COLO668 (cell line): ENCODE measurements at regions not wholly inside any gene's neighbourhood (a gene's known extent, or its start where the extent isn't known, plus 50 kb on each side); places are given as distances from the start of the nearest gene placed in this dataset.

Source experiments
- DNase-seq: peaks from one replicate; lab custom pipeline; 2025; ENCODE audit not compliant: unreplicated experiment; lab: John Stamatoyannopoulos, UW

GRCh38 chr22:47380692-47381091, 618.2 kb downstream of the TBC1D22A start:
- DNase-seq: no peak

DNA sequence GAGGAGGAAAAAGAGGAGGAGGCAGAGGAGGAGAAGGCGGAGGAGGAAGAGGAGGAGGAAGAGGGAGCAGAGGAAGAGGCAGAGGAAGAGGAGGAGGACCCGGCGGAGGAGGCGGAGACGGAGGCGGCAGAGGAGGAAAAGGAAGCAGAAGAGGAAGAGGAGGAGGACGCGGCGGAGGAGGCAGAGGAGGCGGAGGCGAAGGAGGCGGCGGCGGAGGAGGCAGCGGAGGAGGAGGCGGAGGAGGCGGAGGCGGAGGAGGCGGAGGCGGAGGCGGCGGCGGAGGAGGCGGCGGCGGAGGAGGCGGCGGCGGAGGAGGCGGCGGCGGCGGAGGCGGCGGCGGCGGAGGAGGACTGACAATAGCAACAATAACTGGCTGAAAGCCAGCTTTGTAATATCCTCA, 616.6 kb downstream of the TBC1D22A start:
- DNase-seq: no peak

GRCh38 chr22:47377926-47378560, 615.6 kb downstream of the TBC1D22A start:
- no peak for DNase-seq

DNA sequence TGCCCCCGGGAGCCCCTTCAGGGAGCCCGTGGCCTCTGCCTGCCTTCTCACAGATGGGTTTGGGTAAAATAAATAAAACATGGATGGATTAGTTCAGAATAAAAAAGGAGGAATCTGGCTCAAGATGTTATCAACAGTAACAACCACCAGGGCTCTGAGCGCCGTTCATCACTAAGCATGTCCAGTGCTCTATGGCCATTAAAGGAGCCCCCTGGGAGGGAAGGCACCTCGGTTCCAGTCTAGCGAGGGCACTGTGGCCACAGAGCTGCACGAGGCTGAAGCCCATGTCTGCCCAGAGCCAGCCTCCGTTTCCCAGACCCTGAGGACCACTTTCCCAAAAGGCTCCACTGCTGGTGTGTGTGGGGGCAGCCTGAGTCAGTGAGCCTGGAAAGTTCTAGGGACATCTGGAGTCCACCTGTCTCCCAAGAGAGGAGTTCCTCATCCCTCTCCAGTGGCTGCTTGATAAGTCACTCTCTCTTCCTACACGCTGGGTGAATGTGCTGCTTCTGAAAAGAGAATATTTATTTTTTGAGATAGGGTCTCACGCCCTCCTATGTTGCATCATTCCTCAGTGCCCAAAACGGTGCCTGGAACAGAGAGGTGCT, 614.6 kb downstream of the TBC1D22A start:
- no peak for DNase-seq

DNA sequence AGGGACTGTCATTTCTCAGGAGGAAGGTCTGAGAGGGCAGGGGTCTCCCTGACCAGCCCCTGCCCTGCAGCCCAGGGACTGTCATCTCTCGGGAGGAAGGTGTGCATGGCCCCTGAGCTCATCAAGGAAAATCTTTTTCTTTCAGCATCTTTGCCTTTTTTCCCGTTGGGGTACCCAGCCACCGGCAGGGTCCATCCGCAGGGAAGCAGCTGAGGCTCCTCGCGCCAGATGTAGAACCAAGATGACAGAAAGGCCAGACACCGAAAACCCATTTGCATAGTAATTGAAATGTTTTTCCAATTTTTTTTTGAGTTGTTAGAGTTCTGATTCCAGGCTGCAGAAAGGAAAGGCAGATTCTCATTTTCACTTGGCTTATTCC, 613.9 kb downstream of the TBC1D22A start:
- no peak for DNase-seq

- DNase-seq: no peak
These were observed 613.3 kb downstream of the TBC1D22A start for GRCh38 chr22:47375621-47376321.

DNA sequence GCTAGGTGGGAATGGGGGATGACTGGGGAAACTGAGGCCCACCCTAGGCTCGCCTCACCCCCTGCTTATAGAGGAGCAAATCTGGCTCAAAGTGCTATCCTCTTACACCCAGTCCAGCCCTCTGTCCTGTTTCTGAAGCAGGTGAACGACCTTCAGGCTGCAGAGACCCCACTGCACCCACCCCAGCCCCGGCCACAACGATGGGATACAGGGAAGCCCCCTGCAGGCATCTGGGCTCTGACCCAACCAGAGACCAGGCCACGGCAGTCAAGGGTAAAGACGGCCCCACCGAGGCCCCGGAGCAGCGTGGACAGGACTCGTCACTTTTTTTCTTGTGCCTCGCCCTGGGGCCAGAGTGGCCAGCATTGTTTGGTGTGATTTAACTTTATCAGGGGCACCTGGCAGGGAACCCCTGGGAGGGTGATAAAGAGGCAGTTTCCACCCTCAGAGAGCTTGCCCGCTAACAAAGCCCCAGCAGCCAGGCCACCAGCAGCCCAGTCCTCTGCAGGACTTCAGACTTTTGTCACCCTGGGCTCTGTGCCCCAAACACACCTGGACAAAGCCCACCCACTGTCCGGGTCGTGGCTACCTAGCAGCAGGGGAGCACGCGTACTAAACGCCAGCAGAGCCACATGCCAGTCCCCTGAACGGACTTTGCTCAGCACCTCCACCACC, 612.6 kb downstream of the TBC1D22A start:
- DNase-seq: no peak

DNA sequence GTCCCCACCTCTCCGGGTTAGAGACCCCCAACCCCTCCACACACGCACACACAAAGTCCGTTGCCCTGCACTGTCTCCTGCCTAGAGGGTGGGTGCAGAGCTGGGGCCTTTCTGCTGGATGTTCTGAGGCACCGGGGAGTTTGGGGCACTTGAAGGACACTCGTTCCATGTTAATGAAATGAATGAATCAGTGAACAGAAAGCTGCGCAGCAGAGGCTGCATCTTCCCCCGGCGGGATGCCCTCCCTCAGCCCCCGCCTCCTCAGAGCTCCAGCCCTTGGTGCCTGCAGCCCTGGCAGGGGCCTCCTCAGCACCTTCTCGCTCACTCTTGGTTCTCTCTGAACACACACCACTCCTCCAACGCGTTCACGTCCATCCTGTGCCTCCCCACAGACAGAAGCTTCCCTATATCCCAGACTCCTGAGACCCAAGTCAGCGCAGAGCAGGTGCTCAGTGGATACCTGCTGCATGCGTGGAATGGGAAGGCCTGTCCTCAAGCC, 611.9 kb downstream of the TBC1D22A start:
- no peak for DNase-seq

GRCh38 chr22:47373648-47374272, 611.3 kb downstream of the TBC1D22A start:
- DNase-seq: no peak

DNA sequence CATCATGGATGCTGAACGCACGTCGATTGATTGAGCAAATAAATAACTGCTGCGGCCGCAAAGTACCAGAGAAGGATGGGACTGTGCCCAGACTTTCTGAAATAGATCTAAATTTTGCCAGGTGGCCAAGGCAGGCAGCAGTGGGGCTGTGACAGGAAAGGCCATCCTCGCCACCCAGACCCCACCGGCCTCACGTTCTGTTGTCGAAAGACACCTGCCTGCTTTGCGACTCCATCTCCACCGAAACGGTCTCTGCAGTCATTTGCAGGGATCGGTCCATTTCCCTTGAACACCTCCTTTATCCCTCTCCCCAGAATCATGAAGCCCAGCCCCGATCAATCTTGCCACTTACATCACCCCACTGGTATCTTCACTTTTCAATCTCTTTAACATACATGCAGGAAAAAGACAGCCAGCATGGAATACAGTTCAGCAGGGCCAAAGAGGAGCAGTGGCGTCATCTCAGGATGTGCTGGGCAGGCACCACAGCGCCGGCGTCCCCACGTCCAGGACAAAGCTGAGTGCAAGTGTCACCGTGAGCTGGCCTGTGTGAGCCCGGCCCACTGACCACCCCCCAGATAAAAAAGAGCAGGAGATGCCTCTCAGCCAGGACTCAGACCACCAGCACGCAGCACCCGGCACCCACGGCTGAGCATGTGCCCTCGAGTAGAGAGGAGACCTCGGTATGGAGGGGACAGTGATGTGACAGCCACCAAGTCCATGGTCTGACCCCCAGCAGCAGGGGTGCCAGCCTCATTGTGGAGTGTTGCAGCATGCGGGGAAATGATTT, 610.3 kb downstream of the TBC1D22A start:
- DNase-seq: no peak

GRCh38 chr22:47372111-47372581, 609.7 kb downstream of the TBC1D22A start:
- no peak for DNase-seq

DNA sequence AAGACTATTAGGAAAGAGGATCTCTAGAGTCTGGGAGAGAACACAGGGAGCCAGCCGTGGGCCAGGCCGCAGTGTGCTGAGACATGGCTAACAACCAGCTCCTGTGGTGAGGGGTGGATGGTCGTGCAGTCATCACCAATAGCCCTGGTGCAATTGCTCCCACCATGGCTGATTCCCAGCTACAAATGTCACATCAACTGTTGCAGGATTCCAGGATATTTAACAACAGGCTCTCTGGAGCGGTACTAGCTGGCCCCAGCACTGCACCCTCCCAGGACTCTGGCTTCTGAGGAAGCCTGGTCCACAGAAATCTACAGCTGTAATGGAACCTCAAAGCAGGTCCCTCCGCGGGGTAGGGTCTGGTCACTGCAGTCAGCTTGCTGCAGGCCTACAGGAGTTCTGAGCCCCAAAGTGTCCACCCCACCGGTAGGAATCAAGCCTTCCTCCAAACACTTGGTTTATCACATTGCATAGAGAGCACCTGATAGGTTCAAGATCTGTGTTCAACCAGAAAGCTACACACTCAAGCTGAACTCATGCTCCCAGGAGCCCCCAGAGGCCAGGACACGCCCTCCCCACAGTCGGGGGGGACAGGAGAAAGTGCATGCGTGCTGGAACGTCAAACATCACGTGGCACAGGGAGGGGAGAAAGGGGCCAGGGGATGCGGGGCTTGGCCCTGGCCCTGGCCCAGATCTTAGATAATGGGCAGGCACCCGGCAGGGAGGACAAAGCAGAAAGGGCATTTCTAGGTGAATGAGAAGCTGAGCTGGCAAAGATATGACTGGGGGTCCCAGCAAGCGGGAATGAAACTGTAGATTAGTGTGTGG, 609.0 kb downstream of the TBC1D22A start:
- DNase-seq: no peak

GRCh38 chr22:47370448-47371262, 608.2 kb downstream of the TBC1D22A start:
- DNase-seq: peak; percentile 15

DNA sequence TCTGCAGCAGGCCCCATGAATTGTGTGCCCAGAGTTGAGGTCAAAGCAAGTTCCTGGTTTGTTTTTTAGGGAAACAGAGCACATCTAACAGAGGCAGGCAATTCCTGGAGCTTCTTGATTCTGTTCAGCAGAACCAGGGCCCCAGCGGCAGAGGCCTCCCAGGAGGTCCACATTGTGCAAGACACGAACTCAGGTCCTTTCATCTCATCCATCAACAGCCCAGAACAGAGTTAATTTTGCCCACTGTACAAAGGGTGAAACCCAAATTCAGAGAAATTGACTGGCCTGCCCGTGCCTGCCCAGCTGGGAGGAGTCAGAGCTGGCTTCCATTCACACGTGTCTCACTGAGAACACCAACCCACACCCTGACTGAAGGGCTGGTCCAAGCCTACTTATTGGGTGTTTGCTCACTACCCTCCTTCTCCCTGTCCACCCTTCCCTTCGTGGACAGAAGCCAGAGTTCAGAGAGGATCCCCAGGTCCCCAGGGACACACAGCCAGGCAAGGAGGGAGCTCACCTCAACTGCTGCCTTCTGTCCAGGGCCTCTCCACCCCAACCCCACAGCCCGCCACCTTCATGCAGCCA, 607.1 kb downstream of the TBC1D22A start:
- no peak for DNase-seq

DNA sequence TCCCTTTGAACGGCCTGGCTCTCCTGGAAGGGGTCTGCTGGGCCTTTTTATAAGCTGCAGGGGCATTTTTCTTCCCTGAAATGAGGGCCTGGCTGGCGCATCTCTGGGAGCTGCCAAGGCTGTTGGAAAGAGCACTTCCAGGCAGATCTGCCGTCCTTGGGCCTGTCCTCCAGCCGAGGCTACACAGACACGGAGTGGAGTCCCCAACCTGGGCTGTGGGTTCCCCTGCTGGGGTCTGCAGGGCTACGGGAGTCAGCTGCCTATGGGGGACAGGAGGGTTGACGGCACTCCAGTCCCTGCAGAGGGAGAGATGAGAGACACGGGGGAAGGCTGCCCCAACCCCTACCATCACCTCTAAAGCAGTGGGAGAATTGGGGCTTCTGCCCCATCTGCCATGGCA, 606.6 kb downstream of the TBC1D22A start:
- no peak for DNase-seq

DNA sequence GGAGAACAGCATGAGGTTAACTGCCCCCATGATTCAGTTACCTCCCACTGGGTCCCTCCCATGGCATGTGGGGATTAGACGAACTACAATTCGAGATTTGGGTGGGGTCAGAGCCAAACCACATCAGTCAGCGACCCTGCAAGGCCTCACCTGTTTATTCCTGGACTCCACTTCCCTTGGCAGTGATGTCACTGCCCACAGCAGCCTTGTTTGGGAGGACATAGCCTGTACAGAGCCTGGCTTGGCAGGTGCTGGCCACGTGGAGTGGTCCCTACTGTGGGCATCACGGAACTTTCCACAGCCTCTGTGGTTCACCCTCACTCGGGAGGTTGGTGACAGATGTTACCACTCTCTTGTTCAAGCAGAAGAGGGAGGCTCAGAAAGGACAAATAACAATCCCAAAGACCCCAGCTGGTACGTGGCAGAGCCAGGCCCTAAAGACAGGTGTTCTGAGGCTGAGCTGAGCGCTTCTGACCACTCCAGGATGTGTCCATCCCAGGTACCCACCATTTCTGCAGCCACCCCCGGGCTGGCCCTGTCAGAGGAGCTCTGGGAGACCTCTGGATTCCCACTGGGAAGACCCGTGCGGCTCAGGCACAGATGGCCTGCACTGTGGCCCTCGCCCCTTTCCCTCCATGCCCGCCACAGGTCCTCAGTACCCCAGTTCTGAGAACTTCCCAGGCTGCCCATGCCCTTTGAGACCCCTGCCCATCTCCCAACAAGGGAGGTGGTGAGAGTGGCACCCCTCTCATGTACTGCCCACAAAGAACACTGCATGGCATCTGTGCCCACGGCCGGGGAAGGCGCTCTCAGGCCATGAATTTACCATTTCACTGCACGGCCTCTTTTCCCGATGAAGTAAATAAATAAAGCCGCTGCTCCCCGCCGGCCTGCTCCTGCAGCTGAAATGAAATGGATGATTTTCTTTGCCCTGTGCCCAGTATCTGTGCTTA, 605.8 kb downstream of the TBC1D22A start:
- DNase-seq: no peak

GRCh38 chr22:47367107-47367690, 604.7 kb downstream of the TBC1D22A start:
- DNase-seq: no peak
